ENCODE measurements at regions not wholly inside any gene's neighbourhood (a gene's known extent, or its start where the extent isn't known, plus 50 kb on each side); places are given as distances from the start of the nearest gene placed in this dataset.

GRCh38 chr5:163915481-163915961, 410.1 kb downstream of the MAT2B start:
- peak overlapping the region; percentile 65 for H3K4me2 ChIP-seq (ENCODE audit: low read length)
- H3K9me2 ChIP-seq (ENCODE audit: low read depth, low read length): no peaks in the 10 kb centered on the region
- peak overlapping the region; percentile 55 for H3K4me3 ChIP-seq (ENCODE audit: low read depth, low read length, poor library complexity, severe bottlenecking)
- no peak overlapping the region for H2AFZ ChIP-seq (ENCODE audit: low read length)
- peaks cover 69% of the 10 kb centered on the region for H3K4me1 ChIP-seq (ENCODE audit: insufficient read depth, low read length, severe bottlenecking)
- H4K20me1 ChIP-seq (ENCODE audit: insufficient read depth, low read length): no peaks in the 10 kb centered on the region
- 0 out of 2 replicates have a peak, but pooled peaks cover 7% of the 10 kb centered on the region for H3F3A ChIP-seq (ENCODE audit: insufficient read depth, low read length)
- H3K27me3 ChIP-seq (ENCODE audit: insufficient read depth, low read length): no peaks in the 10 kb centered on the region
- H3K79me2 ChIP-seq (ENCODE audit: insufficient read depth, low read length): no peaks in the 10 kb centered on the region
- H3K36me3 ChIP-seq (ENCODE audit: insufficient read depth, low read length): no peaks in the 10 kb centered on the region
- H3K27ac ChIP-seq (ENCODE audit: low read depth, low read length, poor library complexity, severe bottlenecking): peak overlapping the region; percentile 98
- no peak for TF ChIP-seq EZH2 (IDR thresholded peaks at IDR 0.05; ENCODE audit: borderline replicate concordance, low read length)
- no peak for TF ChIP-seq CTCF (IDR thresholded peaks at IDR 0.05; ENCODE audit: low read length)
- H3K9me3 ChIP-seq (ENCODE audit: low read length): peaks cover 2% of the 10 kb centered on the region; the same call in 1 of the 2 replicates
- peak overlapping the region; percentile 64 for H3K9ac ChIP-seq (ENCODE audit: low read length)

DNA sequence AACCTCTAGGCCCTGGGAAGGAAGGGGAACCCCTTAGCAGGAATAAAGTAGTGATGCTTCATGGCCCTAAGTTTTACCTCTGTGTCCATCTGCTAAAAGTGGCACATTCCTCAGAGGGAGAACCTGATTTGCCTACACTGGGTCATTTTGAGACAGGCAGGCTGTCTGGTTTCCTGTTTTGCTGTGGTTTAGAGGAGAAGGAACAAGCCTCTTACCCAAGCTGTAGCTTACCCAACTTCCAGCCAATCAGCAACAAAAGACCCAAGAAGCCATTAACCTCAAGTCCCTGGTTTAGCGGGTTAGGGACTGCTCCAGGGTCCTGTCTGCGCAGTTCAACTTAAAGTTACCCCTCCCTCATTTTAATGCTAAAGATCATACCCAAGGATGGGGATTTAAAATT, 411.0 kb downstream of the MAT2B start:
- H3K4me2 ChIP-seq (ENCODE audit: low read length): peak overlapping the region; percentile 65
- peak overlapping the region; percentile 55 for H3K4me3 ChIP-seq (ENCODE audit: low read depth, low read length, poor library complexity, severe bottlenecking)
- H3F3A ChIP-seq (ENCODE audit: insufficient read depth, low read length): 0 out of 2 replicates have a peak, but pooled peaks cover 7% of the 10 kb centered on the region
- H3K9me2 ChIP-seq (ENCODE audit: low read depth, low read length): no peaks in the 10 kb centered on the region
- no peaks in the 10 kb centered on the region for H3K36me3 ChIP-seq (ENCODE audit: insufficient read depth, low read length)
- H3K9ac ChIP-seq (ENCODE audit: low read length): peak overlapping the region; percentile 55
- peaks cover 2% of the 10 kb centered on the region; the same call in 1 of the 2 replicates for H3K9me3 ChIP-seq (ENCODE audit: low read length)
- TF ChIP-seq CTCF (IDR thresholded peaks at IDR 0.05; ENCODE audit: low read length) (no peak), EZH2 (IDR thresholded peaks at IDR 0.05; ENCODE audit: borderline replicate concordance, low read length) (no peak)
- H2AFZ ChIP-seq (ENCODE audit: low read length): peak overlapping the region; percentile 64; the same call in 1 of the 2 replicates
- peaks cover 64% of the 10 kb centered on the region for H3K4me1 ChIP-seq (ENCODE audit: insufficient read depth, low read length, severe bottlenecking)
- no peaks in the 10 kb centered on the region for H3K79me2 ChIP-seq (ENCODE audit: insufficient read depth, low read length)
- peak overlapping the region; percentile 98 for H3K27ac ChIP-seq (ENCODE audit: low read depth, low read length, poor library complexity, severe bottlenecking)
- no peaks in the 10 kb centered on the region for H3K27me3 ChIP-seq (ENCODE audit: insufficient read depth, low read length)
- H4K20me1 ChIP-seq (ENCODE audit: insufficient read depth, low read length): no peaks in the 10 kb centered on the region

GRCh38 chr5:163916861-163917260, 411.4 kb downstream of the MAT2B start:
- Histone ChIP-seq H3K79me2 (ENCODE audit: insufficient read depth, low read length) (no peaks in the 10 kb centered on the region), H3K9me2 (ENCODE audit: low read depth, low read length) (no peaks in the 10 kb centered on the region), H2AFZ (ENCODE audit: low read length) (peak overlapping the region; percentile 64; the same call in 1 of the 2 replicates), H3K36me3 (ENCODE audit: insufficient read depth, low read length) (no peaks in the 10 kb centered on the region), H3K4me3 (ENCODE audit: low read depth, low read length, poor library complexity, severe bottlenecking) (peak overlapping the region; percentile 26), H3K4me2 (ENCODE audit: low read length) (peak overlapping the region; percentile 65), H3K9me3 (ENCODE audit: low read length) (peaks cover 2% of the 10 kb centered on the region; the same call in 1 of the 2 replicates), H3K27ac (ENCODE audit: low read depth, low read length, poor library complexity, severe bottlenecking) (peak overlapping the region; percentile 98), H3K27me3 (ENCODE audit: insufficient read depth, low read length) (no peaks in the 10 kb centered on the region), H3K4me1 (ENCODE audit: insufficient read depth, low read length, severe bottlenecking) (peaks cover 59% of the 10 kb centered on the region), H3F3A (ENCODE audit: insufficient read depth, low read length) (0 out of 2 replicates have a peak, but pooled peaks cover 7% of the 10 kb centered on the region), H4K20me1 (ENCODE audit: insufficient read depth, low read length) (no peaks in the 10 kb centered on the region), H3K9ac (ENCODE audit: low read length) (peak overlapping the region; percentile 34; the same call in 1 of the 2 replicates)
- TF ChIP-seq EZH2 (IDR thresholded peaks at IDR 0.05; ENCODE audit: borderline replicate concordance, low read length) (no peak), CTCF (IDR thresholded peaks at IDR 0.05; ENCODE audit: low read length) (no peak)
